Ovary (tissue), 3 donors: ENCODE measurements at regions not wholly inside any gene's neighbourhood (a gene's known extent, or its start where the extent isn't known, plus 50 kb on each side); places are given as distances from the start of the nearest gene placed in this dataset.

Experiments used
- CTCF ChIP-seq, 3 donors: fragments of 450-650 bp in 2 of 3; fragments of 200-600 bp in 1 of 3; IDR thresholded peaks; one replicate each; pipeline versions ENCODE4 v1.5.1 to v1.8.0; 2016 to 2022; ENCODE audit warnings: antibody characterized with exemption in 3 of 3, mild to moderate bottlenecking in 1 of 3
- EP300 ChIP-seq: sonication (generic); formaldehyde crosslinking; IDR thresholded peaks from one replicate; pipeline ENCODE4 v1.6.1; 2017; ENCODE audit warnings: antibody characterized with exemption
- POLR2A ChIP-seq: fragments of 450-650 bp; IDR thresholded peaks from one replicate; pipeline ENCODE4 v1.6.1; 2017; ENCODE audit warnings: antibody characterized with exemption, mild to moderate bottlenecking, moderate library complexity
- donor health status: DM: no; HTN: no; CAD: no.

GRCh38 chr1:189633658-189634057 is 844.0 kb downstream of the BRINP3 start:
- no peak for TF ChIP-seq CTCF (IDR thresholded peaks at IDR 0.05)
- TF ChIP-seq POLR2A = no peak
- no peak for TF ChIP-seq EP300
